ENCODE measurements at regions not wholly inside any gene's neighbourhood (a gene's known extent, or its start where the extent isn't known, plus 50 kb on each side); places are given as distances from the start of the nearest gene placed in this dataset.

- TF ChIP-seq CTCF (IDR thresholded peaks at IDR 0.05), result no peak
- TF ChIP-seq ZFX (IDR thresholded peaks at IDR 0.05; ENCODE audit: borderline replicate concordance), result no peak
Measured at GRCh38 chr2:16186661-16187481, 246.5 kb downstream of the MYCN start.

Measured in 22Rv1 (cell line).